ENCODE measurements at regions not wholly inside any gene's neighbourhood (a gene's known extent, or its start where the extent isn't known, plus 50 kb on each side); places are given as distances from the start of the nearest gene placed in this dataset.
A peak's percentile ranks its signal among the peaks of the same experiment; 100 is the strongest.

DNA sequence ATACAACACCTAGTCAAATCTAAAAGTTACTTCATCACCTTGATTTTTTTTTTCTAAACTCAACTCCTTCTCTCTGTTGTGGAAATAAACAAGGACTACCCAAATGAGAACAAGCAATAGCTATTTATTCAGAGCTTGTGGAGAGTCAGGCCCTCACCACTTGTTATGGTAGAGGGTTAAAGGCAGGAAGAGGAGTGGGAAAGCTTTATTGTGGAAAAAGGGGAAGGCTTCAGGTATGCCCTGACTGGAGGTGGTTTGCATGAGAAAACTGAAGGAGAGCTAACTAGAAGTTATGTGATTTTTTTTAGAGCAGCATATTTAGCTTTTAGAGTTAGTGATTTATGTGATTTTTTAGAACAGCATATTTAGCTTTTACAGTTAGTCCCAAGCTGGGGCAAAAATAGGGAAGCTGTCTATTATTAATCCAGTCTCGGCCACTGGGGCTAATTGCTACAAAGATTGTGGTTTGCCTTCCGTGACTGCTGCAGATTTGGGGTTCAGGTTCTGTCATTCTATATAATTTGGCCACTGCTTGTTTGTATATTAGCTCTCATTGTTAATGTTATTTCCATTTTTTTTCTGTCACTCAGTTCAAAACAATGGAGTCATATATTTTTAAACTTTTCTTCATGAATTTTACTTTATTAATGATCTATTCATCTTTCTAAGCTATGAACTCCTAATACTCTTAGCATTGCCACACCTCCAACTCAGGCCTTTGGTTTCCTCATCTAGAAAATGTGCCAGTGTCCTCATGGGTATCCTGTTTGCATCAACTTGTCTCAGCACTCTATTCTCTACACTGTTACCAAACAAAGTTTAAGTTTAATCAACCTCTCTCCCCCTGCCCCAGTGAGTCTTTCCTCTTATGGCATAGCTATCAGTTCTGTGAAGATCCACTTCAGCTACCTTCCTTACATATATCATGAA lies 713.0 kb downstream of the BRINP3 start:
- Histone ChIP-seq H3K27ac (ENCODE audit: low read length) (no peak overlapping the region), H3K4me1 (ENCODE audit: low read length) (no peaks in the 10 kb centered on the region), H3K4me2 (ENCODE audit: low read length) (no peak overlapping the region), H2AFZ (ENCODE audit: low read depth, low read length) (peak overlapping the region; percentile 7; the same call in 1 of the 2 replicates), H3K27me3 (ENCODE audit: low read depth, low read length) (no peaks in the 10 kb centered on the region), H3K79me2 (ENCODE audit: low read length) (no peaks in the 10 kb centered on the region), H3K9ac (ENCODE audit: low read length) (no peak overlapping the region), H3K36me3 (replicated peaks; ENCODE audit: low read depth, low read length) (no peaks in the 10 kb centered on the region), H3K9me3 (ENCODE audit: insufficient read depth, low read length) (no peaks in the 10 kb centered on the region), H4K20me1 (ENCODE audit: insufficient read depth, low read length) (no peaks in the 10 kb centered on the region), H3K4me3 (ENCODE audit: low read length) (no peak overlapping the region)
- TF ChIP-seq, protein P1, sequence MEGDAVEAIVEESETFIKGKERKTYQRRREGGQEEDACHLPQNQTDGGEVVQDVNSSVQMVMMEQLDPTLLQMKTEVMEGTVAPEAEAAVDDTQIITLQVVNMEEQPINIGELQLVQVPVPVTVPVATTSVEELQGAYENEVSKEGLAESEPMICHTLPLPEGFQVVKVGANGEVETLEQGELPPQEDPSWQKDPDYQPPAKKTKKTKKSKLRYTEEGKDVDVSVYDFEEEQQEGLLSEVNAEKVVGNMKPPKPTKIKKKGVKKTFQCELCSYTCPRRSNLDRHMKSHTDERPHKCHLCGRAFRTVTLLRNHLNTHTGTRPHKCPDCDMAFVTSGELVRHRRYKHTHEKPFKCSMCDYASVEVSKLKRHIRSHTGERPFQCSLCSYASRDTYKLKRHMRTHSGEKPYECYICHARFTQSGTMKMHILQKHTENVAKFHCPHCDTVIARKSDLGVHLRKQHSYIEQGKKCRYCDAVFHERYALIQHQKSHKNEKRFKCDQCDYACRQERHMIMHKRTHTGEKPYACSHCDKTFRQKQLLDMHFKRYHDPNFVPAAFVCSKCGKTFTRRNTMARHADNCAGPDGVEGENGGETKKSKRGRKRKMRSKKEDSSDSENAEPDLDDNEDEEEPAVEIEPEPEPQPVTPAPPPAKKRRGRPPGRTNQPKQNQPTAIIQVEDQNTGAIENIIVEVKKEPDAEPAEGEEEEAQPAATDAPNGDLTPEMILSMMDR (IDR thresholded peaks at IDR 0.05; ENCODE audit: low read depth, low read length) = no peak
- no peak for TF ChIP-seq EZH2phosphoT487 (IDR thresholded peaks at IDR 0.05; ENCODE audit: low read depth)

DNA sequence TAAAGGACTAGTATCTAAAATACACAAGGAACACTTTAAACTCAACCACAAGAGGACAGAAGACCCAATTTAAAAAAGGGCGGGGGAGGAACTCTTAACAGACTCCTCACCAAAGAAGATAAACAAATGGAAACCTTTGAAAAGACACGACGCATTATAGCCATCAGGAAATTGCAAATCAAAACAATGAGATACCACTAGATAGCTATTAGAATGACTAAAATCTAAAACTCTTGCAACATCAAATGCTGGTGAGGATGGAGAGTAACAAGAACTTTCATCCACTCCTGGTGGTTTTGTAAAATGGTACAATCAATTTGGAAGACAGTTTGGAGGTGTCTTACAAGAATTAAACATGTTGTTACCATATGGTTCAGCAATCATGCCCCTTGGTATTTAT lies 708.2 kb downstream of the BRINP3 start:
- TF ChIP-seq EZH2phosphoT487 (IDR thresholded peaks at IDR 0.05; ENCODE audit: low read depth) = no peak
- TF ChIP-seq, protein P1 (IDR thresholded peaks at IDR 0.05; ENCODE audit: low read depth, low read length) = no peak
- Histone ChIP-seq H3K4me1 (ENCODE audit: low read length) (no peaks in the 10 kb centered on the region), H3K9me3 (ENCODE audit: insufficient read depth, low read length) (no peaks in the 10 kb centered on the region), H3K4me3 (ENCODE audit: low read length) (no peak overlapping the region), H3K4me2 (ENCODE audit: low read length) (no peak overlapping the region), H3K27me3 (ENCODE audit: low read depth, low read length) (no peaks in the 10 kb centered on the region), H3K79me2 (ENCODE audit: low read length) (no peaks in the 10 kb centered on the region), H4K20me1 (ENCODE audit: insufficient read depth, low read length) (no peaks in the 10 kb centered on the region), H3K9ac (ENCODE audit: low read length) (no peak overlapping the region), H3K36me3 (replicated peaks; ENCODE audit: low read depth, low read length) (no peaks in the 10 kb centered on the region), H2AFZ (ENCODE audit: low read depth, low read length) (no peak overlapping the region), H3K27ac (ENCODE audit: low read length) (no peak overlapping the region)

DNA sequence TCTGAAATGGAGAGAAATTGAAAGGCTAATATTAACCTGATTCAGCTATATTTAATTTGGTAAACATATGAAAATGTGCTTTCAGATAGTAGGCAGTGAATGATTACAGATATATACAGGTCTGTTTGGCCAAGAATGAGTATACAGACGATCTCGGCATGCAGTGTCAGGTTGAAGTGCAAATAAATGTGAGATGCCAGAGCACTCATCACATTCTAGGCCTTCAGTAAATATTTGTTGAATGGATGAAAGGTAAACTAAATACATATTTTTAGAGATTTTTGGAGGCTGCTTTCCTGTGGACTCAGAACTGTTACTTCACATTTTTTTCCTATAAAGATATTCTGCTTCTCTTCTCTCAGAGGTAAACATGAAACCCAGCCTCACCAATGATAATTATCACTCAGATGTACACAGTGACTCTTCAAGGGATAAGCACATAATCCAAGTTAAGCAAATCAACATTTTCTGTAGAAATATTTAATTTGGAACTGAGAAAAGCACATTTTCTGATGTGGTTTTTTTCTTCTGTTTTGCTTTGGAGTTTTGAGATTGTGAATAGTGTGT lies 702.9 kb downstream of the BRINP3 start:
- Histone ChIP-seq H2AFZ (ENCODE audit: low read depth, low read length) (no peak overlapping the region), H3K27me3 (ENCODE audit: low read depth, low read length) (no peaks in the 10 kb centered on the region), H3K79me2 (ENCODE audit: low read length) (no peaks in the 10 kb centered on the region), H3K4me3 (ENCODE audit: low read length) (no peak overlapping the region), H3K36me3 (replicated peaks; ENCODE audit: low read depth, low read length) (no peaks in the 10 kb centered on the region), H3K27ac (ENCODE audit: low read length) (no peak overlapping the region), H3K9ac (ENCODE audit: low read length) (no peak overlapping the region), H4K20me1 (ENCODE audit: insufficient read depth, low read length) (no peaks in the 10 kb centered on the region), H3K9me3 (ENCODE audit: insufficient read depth, low read length) (no peaks in the 10 kb centered on the region), H3K4me2 (ENCODE audit: low read length) (no peak overlapping the region), H3K4me1 (ENCODE audit: low read length) (no peaks in the 10 kb centered on the region)
- no peak for TF ChIP-seq EZH2phosphoT487 (IDR thresholded peaks at IDR 0.05; ENCODE audit: low read depth)
- TF ChIP-seq, protein P1 (IDR thresholded peaks at IDR 0.05; ENCODE audit: low read depth, low read length) = no peak

DNA sequence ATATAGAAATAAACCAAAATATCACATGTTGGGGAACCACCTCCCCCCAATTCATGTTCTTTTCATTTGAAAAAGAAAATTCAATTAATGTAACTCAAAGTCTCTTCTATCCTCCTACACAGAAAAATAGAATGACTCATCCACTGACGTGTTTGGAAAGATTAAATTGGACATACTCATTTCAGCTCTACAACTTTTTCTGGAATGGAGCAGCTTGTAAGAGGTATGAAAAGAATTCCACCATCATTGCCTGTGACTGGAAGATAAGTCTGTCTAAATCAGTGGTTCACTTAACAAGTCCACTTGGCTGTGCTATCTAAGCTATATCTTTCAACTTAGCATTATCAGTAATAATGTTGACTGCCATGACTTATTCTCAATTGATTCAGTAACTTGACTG lies 702.3 kb downstream of the BRINP3 start:
- Histone ChIP-seq H2AFZ (ENCODE audit: low read depth, low read length) (no peak overlapping the region), H3K4me2 (ENCODE audit: low read length) (no peak overlapping the region), H3K79me2 (ENCODE audit: low read length) (no peaks in the 10 kb centered on the region), H3K27me3 (ENCODE audit: low read depth, low read length) (no peaks in the 10 kb centered on the region), H3K36me3 (replicated peaks; ENCODE audit: low read depth, low read length) (no peaks in the 10 kb centered on the region), H3K4me3 (ENCODE audit: low read length) (no peak overlapping the region), H3K9ac (ENCODE audit: low read length) (no peak overlapping the region), H4K20me1 (ENCODE audit: insufficient read depth, low read length) (no peaks in the 10 kb centered on the region), H3K27ac (ENCODE audit: low read length) (no peak overlapping the region), H3K4me1 (ENCODE audit: low read length) (no peaks in the 10 kb centered on the region), H3K9me3 (ENCODE audit: insufficient read depth, low read length) (no peaks in the 10 kb centered on the region)
- no peak for TF ChIP-seq EZH2phosphoT487 (IDR thresholded peaks at IDR 0.05; ENCODE audit: low read depth)
- TF ChIP-seq, protein P1 (IDR thresholded peaks at IDR 0.05; ENCODE audit: low read depth, low read length) = no peak

Measured in OCI-LY3 (cell line).